ENCODE measurements at regions not wholly inside any gene's neighbourhood (a gene's known extent, or its start where the extent isn't known, plus 50 kb on each side); places are given as distances from the start of the nearest gene placed in this dataset.

- no peak for TF ChIP-seq CTCF (IDR thresholded peaks at IDR 0.05; ENCODE audit: low read depth, low read length, missing control alignments)
- no peak for DNase-seq (ENCODE audit: low read depth)
- no peak overlapping the region for H3K4me3 ChIP-seq (ENCODE audit: low read depth, low read length)
These were observed 353.1 kb downstream of the TLE4 start for GRCh38 chr9:79924836-79925235.

- no peak for DNase-seq (ENCODE audit: low read depth)
- H3K4me3 ChIP-seq (ENCODE audit: low read depth, low read length) = no peak overlapping the region
- TF ChIP-seq CTCF (IDR thresholded peaks at IDR 0.05; ENCODE audit: low read depth, low read length, missing control alignments) = no peak
These were observed 345.7 kb downstream of the TLE4 start for GRCh38 chr9:79917421-79917820.

DNA sequence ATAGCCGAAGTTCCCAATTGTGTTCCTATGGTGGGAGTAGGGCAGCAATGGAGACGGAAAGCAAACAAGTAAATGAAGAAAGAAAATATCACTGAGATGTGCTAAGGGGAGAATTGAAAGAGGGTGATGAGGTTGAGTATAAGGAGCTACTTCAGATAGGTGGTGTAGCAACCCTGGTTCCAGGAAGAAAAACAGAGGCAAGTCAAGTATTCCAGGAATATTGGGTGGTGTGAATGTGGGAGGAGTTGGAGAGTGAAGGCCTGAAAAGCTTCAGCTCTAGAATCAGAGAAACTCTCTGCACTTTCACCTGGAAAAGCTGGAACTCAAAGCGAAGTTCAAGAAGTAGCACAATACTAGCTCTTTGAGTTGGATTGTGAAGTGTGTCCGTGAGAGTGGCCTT lies 342.1 kb downstream of the TLE4 start:
- no peak overlapping the region for H3K4me3 ChIP-seq (ENCODE audit: low read depth, low read length)
- no peak for DNase-seq (ENCODE audit: low read depth)
- no peak for TF ChIP-seq CTCF (IDR thresholded peaks at IDR 0.05; ENCODE audit: low read depth, low read length, missing control alignments)

- no peak overlapping the region for H3K4me3 ChIP-seq (ENCODE audit: low read depth, low read length)
- TF ChIP-seq CTCF (IDR thresholded peaks at IDR 0.05; ENCODE audit: low read depth, low read length, missing control alignments) = no peak
- DNase-seq (ENCODE audit: low read depth) = no peak
These were observed 340.7 kb downstream of the TLE4 start for GRCh38 chr9:79912318-79913070.

- DNase-seq (ENCODE audit: low read depth) = no peak
- TF ChIP-seq CTCF (IDR thresholded peaks at IDR 0.05; ENCODE audit: low read depth, low read length, missing control alignments) = no peak
These were observed 340.0 kb downstream of the TLE4 start for GRCh38 chr9:79911724-79912123.

GRCh38 chr9:79902825-79903600 lies 331.2 kb downstream of the TLE4 start:
- no peak for DNase-seq (ENCODE audit: low read depth)
- TF ChIP-seq CTCF (IDR thresholded peaks at IDR 0.05; ENCODE audit: low read depth, low read length, missing control alignments) = no peak
- no peak overlapping the region for H3K4me3 ChIP-seq (ENCODE audit: low read depth, low read length)

More at GRCh38 chr9:79911724-79912123, 340.0 kb downstream of the TLE4 start:
- H3K4me3 ChIP-seq (ENCODE audit: low read depth, low read length) = no peak overlapping the region
